PFSK-1 (cell line): ENCODE measurements at regions not wholly inside any gene's neighbourhood (a gene's known extent, or its start where the extent isn't known, plus 50 kb on each side); places are given as distances from the start of the nearest gene placed in this dataset.

Experiments used
- FOXP2 ChIP-seq: optimal IDR thresholded peaks from 2 replicates; pipeline ENCODE3; 2011; ENCODE audit warnings: borderline replicate concordance, control low read depth, inconsistent platforms; ENCODE audit not compliant: insufficient read depth; ENCODE audit errors: extremely low read length, extremely low read depth
- POLR2AphosphoS5 ChIP-seq: IDR thresholded peaks from 2 replicates; pipeline ENCODE4 v1.6.1; 2012; ENCODE audit warnings: low read depth, mild to moderate bottlenecking, control low read depth, low read length, moderate library complexity
- SIN3A ChIP-seq: IDR thresholded peaks from 2 replicates; pipeline ENCODE4 v1.6.1; 2012; ENCODE audit warnings: mild to moderate bottlenecking, low read length, moderate library complexity, borderline replicate concordance; ENCODE audit not compliant: insufficient read depth
- TAF1 ChIP-seq: IDR thresholded peaks from 2 replicates; pipeline ENCODE4 v1.6.1; 2012; ENCODE audit warnings: low read length, control low read depth, borderline replicate concordance; ENCODE audit not compliant: insufficient read depth
- TF ChIP-seq, protein P1 (sequence below), 2 experiments: IDR thresholded peaks; 2 replicates each; pipeline versions ENCODE4 v1.6.1 to v1.8.0; 2011 to 2012; ENCODE audit warnings: low read depth in 2 of 2, low read length in 2 of 2, control low read depth in 1 of 2, inconsistent platforms in 1 of 2, mild to moderate bottlenecking in 1 of 2, moderate library complexity in 1 of 2; ENCODE audit not compliant: insufficient read depth in 1 of 2

DNA sequence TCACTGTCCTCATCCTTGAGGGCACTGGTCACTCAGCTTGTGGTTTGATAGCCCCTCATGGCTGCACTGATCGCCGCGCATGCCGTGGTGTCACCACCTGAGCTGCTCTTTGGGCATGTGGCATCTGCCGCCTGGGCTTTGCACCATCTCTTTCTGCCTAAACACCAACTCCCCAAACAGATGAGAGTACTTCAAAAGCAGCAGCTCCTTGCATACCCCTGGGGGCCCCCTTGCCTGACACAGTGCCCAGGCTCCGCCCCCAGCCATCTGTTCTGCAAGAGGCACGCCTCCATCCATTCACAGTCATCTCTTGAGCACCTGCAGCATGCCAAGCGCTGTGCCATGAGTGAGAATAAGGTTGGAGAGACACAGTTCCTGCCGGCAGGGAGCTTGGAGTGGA, 104.5 kb upstream of the B3GAT1 start:
- TF ChIP-seq POLR2AphosphoS5 (no peak), TAF1 (no peak), FOXP2 (no peak), SIN3A (no peak)
- TF ChIP-seq, protein P1, sequence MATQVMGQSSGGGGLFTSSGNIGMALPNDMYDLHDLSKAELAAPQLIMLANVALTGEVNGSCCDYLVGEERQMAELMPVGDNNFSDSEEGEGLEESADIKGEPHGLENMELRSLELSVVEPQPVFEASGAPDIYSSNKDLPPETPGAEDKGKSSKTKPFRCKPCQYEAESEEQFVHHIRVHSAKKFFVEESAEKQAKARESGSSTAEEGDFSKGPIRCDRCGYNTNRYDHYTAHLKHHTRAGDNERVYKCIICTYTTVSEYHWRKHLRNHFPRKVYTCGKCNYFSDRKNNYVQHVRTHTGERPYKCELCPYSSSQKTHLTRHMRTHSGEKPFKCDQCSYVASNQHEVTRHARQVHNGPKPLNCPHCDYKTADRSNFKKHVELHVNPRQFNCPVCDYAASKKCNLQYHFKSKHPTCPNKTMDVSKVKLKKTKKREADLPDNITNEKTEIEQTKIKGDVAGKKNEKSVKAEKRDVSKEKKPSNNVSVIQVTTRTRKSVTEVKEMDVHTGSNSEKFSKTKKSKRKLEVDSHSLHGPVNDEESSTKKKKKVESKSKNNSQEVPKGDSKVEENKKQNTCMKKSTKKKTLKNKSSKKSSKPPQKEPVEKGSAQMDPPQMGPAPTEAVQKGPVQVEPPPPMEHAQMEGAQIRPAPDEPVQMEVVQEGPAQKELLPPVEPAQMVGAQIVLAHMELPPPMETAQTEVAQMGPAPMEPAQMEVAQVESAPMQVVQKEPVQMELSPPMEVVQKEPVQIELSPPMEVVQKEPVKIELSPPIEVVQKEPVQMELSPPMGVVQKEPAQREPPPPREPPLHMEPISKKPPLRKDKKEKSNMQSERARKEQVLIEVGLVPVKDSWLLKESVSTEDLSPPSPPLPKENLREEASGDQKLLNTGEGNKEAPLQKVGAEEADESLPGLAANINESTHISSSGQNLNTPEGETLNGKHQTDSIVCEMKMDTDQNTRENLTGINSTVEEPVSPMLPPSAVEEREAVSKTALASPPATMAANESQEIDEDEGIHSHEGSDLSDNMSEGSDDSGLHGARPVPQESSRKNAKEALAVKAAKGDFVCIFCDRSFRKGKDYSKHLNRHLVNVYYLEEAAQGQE (IDR thresholded peaks at IDR 0.05; ENCODE audit: insufficient read depth in 1 of 2, low read depth in 2 of 2, low read length in 2 of 2): no peak

DNA sequence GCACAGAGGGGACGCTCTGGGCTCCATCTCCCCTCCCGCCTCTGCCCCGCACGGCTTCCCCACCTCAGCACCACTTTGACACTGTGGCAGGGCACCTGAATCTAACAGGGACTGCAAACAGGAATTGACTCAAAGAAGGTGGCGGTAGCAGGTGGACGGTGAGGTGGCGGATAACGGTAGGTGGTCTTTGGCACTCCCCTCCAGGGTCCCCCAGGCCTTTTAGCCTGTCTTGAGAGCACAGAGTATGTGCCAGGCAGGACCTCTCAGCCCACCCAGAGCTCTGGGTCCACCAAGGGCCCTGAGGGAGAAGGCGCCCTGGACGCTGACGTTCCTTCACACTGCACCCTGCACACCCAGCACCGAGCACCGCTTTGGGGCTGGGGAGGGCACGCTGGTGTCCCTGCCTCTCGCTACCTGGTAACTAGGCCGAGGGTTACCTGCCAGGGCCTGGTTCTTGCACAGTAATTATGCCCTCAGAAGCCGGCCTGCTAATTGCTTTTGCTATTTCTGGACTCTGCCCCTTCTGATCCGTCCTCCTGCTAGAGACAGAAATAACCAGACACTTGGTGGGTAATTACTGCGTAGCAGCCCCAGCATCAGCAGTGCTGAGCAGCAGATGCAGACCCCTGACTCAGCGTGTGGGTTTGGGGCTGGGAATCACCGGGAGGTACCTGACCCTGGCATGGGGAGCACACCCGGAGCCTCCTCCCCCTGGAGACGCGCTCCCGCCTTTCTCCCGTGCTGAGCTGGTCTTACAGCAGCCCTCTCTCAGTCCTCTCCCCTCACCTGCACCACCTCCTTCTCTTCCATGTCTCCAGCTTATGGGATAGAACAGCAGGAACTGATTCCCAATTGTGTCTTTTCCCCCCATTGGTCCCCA, 103.3 kb upstream of the B3GAT1 start:
- TF ChIP-seq FOXP2 (no peak), POLR2AphosphoS5 (no peak), TAF1 (no peak), SIN3A (no peak)
- TF ChIP-seq, protein P1 (IDR thresholded peaks at IDR 0.05; ENCODE audit: insufficient read depth in 1 of 2, low read depth in 2 of 2, low read length in 2 of 2): no peak

DNA sequence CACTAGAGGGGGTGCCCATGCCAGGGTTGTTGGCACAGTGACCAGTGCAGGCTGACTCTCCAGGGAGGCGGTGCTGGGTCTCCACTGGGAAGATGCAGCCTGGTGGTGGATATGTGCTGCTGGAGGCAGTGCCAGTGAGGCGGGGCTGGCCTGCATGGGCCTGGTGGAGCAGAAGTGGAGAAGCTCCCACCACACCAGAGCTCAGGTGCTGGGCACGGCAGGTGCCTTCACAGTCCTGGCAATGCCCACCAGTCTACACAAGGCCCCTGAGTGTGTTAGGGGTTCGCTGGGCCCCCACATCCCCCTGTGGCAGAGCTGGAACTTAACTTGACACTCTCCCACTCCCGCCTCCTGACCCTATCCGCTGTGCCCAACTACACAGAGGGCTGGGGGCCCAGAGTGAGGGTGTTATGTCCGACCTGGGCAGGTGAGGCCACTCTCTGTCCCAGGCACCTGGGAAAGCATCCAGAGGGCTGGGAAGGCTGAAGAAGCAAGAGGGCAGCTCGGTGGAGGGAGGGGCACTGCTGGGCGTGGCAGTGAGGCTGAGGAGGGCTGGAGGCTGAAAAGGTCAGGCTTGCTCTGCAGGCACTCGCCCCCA, 102.4 kb upstream of the B3GAT1 start:
- TF ChIP-seq FOXP2: no peak
- TF ChIP-seq, protein P1 (IDR thresholded peaks at IDR 0.05; ENCODE audit: insufficient read depth in 1 of 2, low read depth in 2 of 2, low read length in 2 of 2): no peak
- TF ChIP-seq TAF1: no peak
- TF ChIP-seq SIN3A: no peak
- no peak for TF ChIP-seq POLR2AphosphoS5

DNA sequence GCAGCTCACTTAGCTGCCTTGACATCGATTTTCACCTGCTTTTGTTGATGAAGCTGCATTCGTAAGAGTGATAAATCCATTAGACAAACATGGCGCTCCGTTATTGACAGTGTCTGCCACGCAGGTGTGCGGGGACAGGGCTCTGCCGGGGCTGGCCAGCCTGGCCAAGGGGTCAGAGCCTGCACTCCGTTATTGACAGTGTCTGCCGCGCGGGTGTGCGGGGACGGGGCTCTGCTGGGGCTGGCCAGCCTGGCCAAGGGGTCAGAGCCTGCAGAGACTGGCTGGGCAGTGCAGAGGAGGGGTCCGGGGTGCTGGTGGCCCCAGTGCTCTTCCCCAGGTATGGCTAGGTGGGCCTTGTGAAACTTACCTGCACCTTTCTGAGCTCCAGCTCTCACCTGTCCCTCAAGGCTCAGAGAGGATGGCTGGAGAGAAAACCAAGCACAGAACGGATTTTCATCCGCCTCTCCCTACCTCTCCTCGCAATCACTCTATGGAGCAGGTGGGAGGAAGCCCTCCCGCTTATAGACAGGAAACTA, 101.6 kb upstream of the B3GAT1 start:
- TF ChIP-seq POLR2AphosphoS5: no peak
- no peak for TF ChIP-seq TAF1
- TF ChIP-seq FOXP2: no peak
- TF ChIP-seq, protein P1 (IDR thresholded peaks at IDR 0.05; ENCODE audit: insufficient read depth in 1 of 2, low read depth in 2 of 2, low read length in 2 of 2): no peak
- TF ChIP-seq SIN3A: no peak
